Coronary artery (tissue), 2 donors: ENCODE measurements at regions not wholly inside any gene's neighbourhood (a gene's known extent, or its start where the extent isn't known, plus 50 kb on each side); places are given as distances from the start of the nearest gene placed in this dataset.
A peak's percentile ranks its signal among the peaks of the same experiment; 100 is the strongest.

Experiments
- DNase-seq: peaks from one replicate; pipeline ENCODE4 v3.0.0-alpha.2; 2017; ENCODE audit warnings: low spot score
- H3K27ac ChIP-seq, 2 donors: fragments of 200-600 bp; sonication (generic); one replicate each; pipeline ENCODE4 v1.5.1; 2016 to 2019
- H3K4me3 ChIP-seq: fragments of 200-600 bp; sonication (generic); 2 replicates; pipeline ENCODE4 v1.5.1; 2016; ENCODE audit warnings: mild to moderate bottlenecking, moderate library complexity
- TF ChIP-seq, protein P1 (sequence below): fragments of 200-600 bp; sonication (generic); IDR thresholded peaks from one replicate; pipeline ENCODE4 v1.5.1; 2019; ENCODE audit warnings: antibody characterized with exemption

DNA sequence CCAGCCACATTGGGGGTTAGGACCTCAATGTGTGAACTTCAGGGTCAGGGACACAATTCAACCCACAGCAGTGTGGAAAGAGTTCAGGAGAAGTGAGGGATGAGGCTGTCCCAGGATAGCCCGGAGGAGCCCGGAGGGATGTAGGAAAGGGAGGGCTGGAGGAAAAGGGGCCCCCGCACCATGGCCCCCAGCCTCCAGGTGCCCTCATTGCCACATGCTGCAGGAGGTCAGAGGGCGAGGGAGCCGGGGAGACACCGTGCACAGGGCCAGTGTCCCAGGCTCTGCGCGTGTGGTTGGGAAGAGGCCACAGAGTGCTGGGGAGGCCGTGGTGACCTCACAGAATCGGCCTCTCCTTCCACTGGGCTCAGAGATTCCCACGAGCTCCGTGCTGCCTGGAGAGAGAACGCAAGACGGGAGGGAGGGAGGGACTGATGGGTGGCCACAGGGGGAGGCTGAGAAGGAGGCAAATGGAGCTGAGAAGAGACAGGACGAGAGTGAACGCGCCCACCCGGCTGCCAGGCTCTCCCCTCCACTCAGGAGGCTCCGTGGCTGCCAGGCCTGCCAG is 215.1 kb downstream of the DLL1 start:
- Histone ChIP-seq H3K27ac (no peak overlapping the region), H3K4me3 (no peak overlapping the region)
- TF ChIP-seq, protein P1, sequence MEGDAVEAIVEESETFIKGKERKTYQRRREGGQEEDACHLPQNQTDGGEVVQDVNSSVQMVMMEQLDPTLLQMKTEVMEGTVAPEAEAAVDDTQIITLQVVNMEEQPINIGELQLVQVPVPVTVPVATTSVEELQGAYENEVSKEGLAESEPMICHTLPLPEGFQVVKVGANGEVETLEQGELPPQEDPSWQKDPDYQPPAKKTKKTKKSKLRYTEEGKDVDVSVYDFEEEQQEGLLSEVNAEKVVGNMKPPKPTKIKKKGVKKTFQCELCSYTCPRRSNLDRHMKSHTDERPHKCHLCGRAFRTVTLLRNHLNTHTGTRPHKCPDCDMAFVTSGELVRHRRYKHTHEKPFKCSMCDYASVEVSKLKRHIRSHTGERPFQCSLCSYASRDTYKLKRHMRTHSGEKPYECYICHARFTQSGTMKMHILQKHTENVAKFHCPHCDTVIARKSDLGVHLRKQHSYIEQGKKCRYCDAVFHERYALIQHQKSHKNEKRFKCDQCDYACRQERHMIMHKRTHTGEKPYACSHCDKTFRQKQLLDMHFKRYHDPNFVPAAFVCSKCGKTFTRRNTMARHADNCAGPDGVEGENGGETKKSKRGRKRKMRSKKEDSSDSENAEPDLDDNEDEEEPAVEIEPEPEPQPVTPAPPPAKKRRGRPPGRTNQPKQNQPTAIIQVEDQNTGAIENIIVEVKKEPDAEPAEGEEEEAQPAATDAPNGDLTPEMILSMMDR, result no peak
- peak; percentile 50 for DNase-seq

DNA sequence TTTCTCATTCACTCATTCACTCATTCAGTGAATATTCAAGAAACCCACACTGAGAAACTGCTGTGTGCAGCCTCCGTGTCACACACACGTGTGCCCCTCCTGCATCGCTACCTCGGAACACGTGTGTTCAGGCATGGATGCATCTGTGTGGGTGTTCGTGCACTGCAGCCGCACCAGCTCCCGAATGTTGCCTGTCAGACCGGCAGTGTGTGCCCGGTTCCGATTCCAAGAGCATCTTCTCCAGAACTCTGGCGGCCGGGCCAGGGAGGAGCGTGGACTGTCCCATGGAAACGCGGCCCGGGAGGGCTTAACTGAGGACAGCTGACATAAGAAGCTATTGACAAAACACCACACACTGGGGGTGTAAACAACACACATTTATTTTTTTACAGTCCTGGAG is 216.0 kb downstream of the DLL1 start:
- Histone ChIP-seq H3K4me3 (no peak overlapping the region), H3K27ac (no peak overlapping the region)
- peak; percentile 35 for DNase-seq
- TF ChIP-seq, protein P1, result no peak

DNA sequence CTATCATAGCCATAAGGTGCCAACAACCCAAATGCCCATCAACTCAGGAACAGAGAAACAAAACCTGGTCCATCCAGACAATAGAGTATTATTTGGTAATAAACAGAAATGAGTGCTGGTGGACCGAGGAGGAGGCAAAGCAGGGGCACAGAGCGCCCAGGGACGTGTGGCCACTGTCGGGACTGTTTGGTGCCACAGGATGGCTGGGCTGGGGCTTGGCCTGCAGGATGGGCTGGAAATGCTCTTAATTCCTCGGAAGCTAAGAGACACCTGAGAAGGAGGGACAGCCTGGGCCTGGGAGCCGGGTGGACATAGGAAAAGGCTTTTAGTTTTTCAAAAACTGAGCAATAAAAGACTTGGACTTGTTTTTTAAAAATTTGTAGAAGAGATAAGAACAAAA is 216.4 kb downstream of the DLL1 start:
- Histone ChIP-seq H3K4me3 (no peak overlapping the region), H3K27ac (no peak overlapping the region)
- peak; percentile 45 for DNase-seq
- TF ChIP-seq, protein P1, result no peak

DNA sequence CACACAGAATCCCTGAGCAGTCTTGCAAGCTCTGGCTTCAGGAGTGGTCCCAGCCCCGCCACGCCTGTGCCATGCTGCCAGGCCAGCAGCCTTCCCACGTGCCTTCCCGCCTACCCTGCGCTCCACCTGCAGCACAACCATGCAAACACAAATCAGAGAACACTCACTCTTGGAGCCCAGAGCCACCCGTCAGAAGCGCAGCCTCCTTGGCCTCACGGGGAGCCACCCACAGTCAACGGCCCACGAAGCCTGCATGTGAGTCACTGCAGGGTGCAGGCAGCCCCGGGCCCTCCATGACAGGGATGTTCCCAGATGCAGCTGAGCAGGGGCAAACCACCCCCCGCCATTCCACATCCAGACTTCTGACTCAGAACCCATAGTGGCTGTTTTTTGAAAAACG is 217.0 kb downstream of the DLL1 start:
- Histone ChIP-seq H3K27ac (no peak overlapping the region), H3K4me3 (no peak overlapping the region)
- DNase-seq, result peak; percentile 65
- TF ChIP-seq, protein P1, result no peak

DNA sequence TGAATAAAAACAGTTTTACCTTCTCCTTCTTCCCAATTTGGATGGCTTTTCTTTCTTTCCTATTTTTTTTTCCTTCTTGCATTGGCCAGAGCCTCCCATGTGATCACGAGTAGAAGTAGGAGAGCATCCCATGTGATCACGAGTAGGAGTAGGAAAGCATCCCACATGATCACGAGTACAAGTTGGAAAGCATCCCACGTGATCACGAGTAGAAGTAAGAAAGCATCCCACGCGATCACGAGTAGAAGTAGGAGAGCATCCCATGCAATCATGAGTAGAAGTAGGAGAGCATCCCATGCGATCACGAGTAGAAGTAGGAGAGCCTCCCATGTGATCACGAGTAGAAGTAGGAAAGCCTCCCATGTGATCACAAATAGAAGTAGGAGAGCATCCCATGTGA is 218.6 kb downstream of the DLL1 start:
- Histone ChIP-seq H3K27ac (no peak overlapping the region), H3K4me3 (no peak overlapping the region)
- peak; percentile 31 for DNase-seq
- TF ChIP-seq, protein P1, result no peak

DNA sequence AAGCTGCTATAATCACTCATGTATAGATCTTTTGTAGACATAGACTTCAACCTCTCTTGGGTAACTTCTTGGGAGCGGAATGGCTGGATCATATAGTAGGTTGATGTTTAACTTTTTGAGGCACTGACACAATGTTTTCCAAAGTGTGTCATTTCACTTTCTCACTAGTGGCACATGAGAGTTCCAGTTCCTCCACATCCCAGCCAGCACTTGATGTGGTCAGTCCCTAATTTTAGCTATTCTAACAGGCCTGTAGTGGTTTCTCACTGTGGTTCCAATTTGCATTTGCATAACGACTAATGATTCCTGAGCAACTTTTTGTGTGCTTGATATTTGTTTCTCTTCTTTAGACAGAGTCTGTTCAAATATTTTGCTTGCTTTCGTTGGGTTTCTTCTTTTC is 221.3 kb downstream of the DLL1 start:
- no peak overlapping the region for H3K27ac ChIP-seq
- TF ChIP-seq, protein P1, result no peak
- DNase-seq, result no peak
- no peak overlapping the region for H3K4me3 ChIP-seq

DNA sequence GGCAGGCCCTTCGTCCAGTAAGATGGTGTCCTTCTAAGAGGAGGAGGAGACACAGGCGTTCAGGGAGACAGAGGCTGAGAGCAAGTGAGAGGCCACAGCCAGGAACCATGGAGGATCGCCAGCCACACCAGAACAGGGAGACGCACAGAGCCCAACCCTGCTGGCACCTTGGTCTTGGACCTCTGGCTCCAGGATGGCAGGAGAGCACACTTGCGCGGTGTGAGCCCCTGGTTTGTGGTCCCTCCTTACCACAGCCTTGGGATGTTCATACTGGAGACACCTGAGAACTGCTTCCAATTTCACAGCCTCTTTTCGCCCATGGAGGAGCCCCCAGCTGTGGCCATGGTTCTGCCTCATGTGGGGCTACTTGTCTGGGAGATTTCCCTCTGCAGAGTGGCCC is 222.4 kb downstream of the DLL1 start:
- TF ChIP-seq, protein P1, result no peak

More for the DNA sequence above, 222.4 kb downstream of the DLL1 start:
- Histone ChIP-seq H3K27ac (no peak overlapping the region), H3K4me3 (no peak overlapping the region)
- peak; percentile 53 for DNase-seq
